Activated naive CD4-positive, alpha-beta T cell treated with anti-CD3 and anti-CD28 coated beads, Interleukin-2, amount 50 U/mL, for 24 hours (primary cell): ENCODE measurements at regions not wholly inside any gene's neighbourhood (a gene's known extent, or its start where the extent isn't known, plus 50 kb on each side); places are given as distances from the start of the nearest gene placed in this dataset.
"Not testable (repeated sequence)": the region's sequence is repeated elsewhere in the genome, so short reads cannot be mapped to it uniquely, and the experiment has no call there.

Source experiments
- H3K27ac Mint-ChIP-seq: one replicate; pipeline ENCODE4 v1.8.0; 2021; ENCODE audit warnings: mild to moderate bottlenecking, mixed read lengths
- H3K27me3 Mint-ChIP-seq: one replicate; pipeline ENCODE4 v1.8.0; 2021; ENCODE audit warnings: mixed read lengths
- H3K36me3 Mint-ChIP-seq: one replicate; pipeline ENCODE4 v1.8.0; 2021; ENCODE audit warnings: mixed read lengths
- H3K4me1 Mint-ChIP-seq: one replicate; pipeline ENCODE4 v1.8.0; 2021; ENCODE audit warnings: mixed read lengths
- H3K4me3 Mint-ChIP-seq: one replicate; pipeline ENCODE4 v1.8.0; 2021; ENCODE audit warnings: mild to moderate bottlenecking, mixed read lengths
- H3K9me3 Mint-ChIP-seq: one replicate; pipeline ENCODE4 v1.8.0; 2021; ENCODE audit warnings: mixed read lengths

GRCh38 chrX:13386636-13387035 is 66.8 kb upstream of the ATXN3L start:
- Mint-ChIP-seq H3K4me1 (no peaks in the 10 kb centered on the region), H3K4me3 (no peak overlapping the region), H3K27me3 (no peaks in the 10 kb centered on the region), H3K9me3 (no peaks in the 10 kb centered on the region), H3K27ac (no peak overlapping the region), H3K36me3 (peaks cover 2% of the 10 kb centered on the region)

- Mint-ChIP-seq H3K9me3 (no peaks in the 10 kb centered on the region), H3K36me3 (peaks cover 2% of the 10 kb centered on the region), H3K4me3 (no peak overlapping the region), H3K4me1 (no peaks in the 10 kb centered on the region), H3K27me3 (no peaks in the 10 kb centered on the region), H3K27ac (no peak overlapping the region)
Observed at GRCh38 chrX:13386092-13386491, 66.2 kb upstream of the ATXN3L start.

- Mint-ChIP-seq H3K27me3 (no peaks in the 10 kb centered on the region), H3K36me3 (no peaks in the 10 kb centered on the region), H3K4me3 (no peak overlapping the region), H3K27ac (no peak overlapping the region), H3K9me3 (no peaks in the 10 kb centered on the region), H3K4me1 (no peaks in the 10 kb centered on the region)
Observed at GRCh38 chrX:13383907-13384306, 64.1 kb upstream of the ATXN3L start.

- Mint-ChIP-seq H3K27me3 (no peaks in the 10 kb centered on the region), H3K9me3 (no peaks in the 10 kb centered on the region), H3K36me3 (no peaks in the 10 kb centered on the region), H3K4me3 (no peak overlapping the region), H3K27ac (no peak overlapping the region), H3K4me1 (no peaks in the 10 kb centered on the region)
Observed at GRCh38 chrX:13381514-13381913, 61.7 kb upstream of the ATXN3L start.

GRCh38 chrX:13380211-13380610 is 60.4 kb upstream of the ATXN3L start:
- H3K27ac Mint-ChIP-seq, result no peak overlapping the region
- H3K4me1 Mint-ChIP-seq, result no peaks in the 10 kb centered on the region
- no peaks in the 10 kb centered on the region for H3K27me3 Mint-ChIP-seq
- H3K9me3 Mint-ChIP-seq, result no peaks in the 10 kb centered on the region
- H3K4me3 Mint-ChIP-seq, result no peak overlapping the region
- no peaks in the 10 kb centered on the region for H3K36me3 Mint-ChIP-seq

- not testable (repeated sequence) for H3K27me3 Mint-ChIP-seq
Observed at GRCh38 chrX:13378562-13379518, 59.0 kb upstream of the ATXN3L start.

GRCh38 chrX:13377550-13377934 is 57.7 kb upstream of the ATXN3L start:
- H3K27me3 Mint-ChIP-seq, result no peaks in the 10 kb centered on the region
- no peaks in the 10 kb centered on the region for H3K9me3 Mint-ChIP-seq
- H3K36me3 Mint-ChIP-seq, result no peaks in the 10 kb centered on the region
- H3K4me1 Mint-ChIP-seq, result peaks cover 8% of the 10 kb centered on the region
- peak overlapping the region; percentile 24 for H3K27ac Mint-ChIP-seq
- no peak overlapping the region for H3K4me3 Mint-ChIP-seq

More at GRCh38 chrX:13378562-13379518, 59.0 kb upstream of the ATXN3L start:
- H3K9me3 Mint-ChIP-seq, H3K4me1 Mint-ChIP-seq, H3K4me3 Mint-ChIP-seq, H3K27ac Mint-ChIP-seq, H3K36me3 Mint-ChIP-seq: not testable (repeated sequence)

- Mint-ChIP-seq H3K4me3 (no peak overlapping the region), H3K9me3 (no peaks in the 10 kb centered on the region), H3K27me3 (no peaks in the 10 kb centered on the region), H3K4me1 (peaks cover 8% of the 10 kb centered on the region), H3K36me3 (no peaks in the 10 kb centered on the region), H3K27ac (peak overlapping the region; percentile 24)
Observed at GRCh38 chrX:13376857-13377549, 57.1 kb upstream of the ATXN3L start.

- not testable (repeated sequence) for H3K27ac Mint-ChIP-seq, H3K27me3 Mint-ChIP-seq, H3K4me1 Mint-ChIP-seq, H3K9me3 Mint-ChIP-seq, H3K4me3 Mint-ChIP-seq, H3K36me3 Mint-ChIP-seq
Observed at GRCh38 chrX:13375596-13375995, 55.7 kb upstream of the ATXN3L start.

GRCh38 chrX:13374364-13374763 is 54.5 kb upstream of the ATXN3L start:
- no peaks in the 10 kb centered on the region for H3K27me3 Mint-ChIP-seq
- H3K4me3 Mint-ChIP-seq, result no peak overlapping the region
- H3K36me3 Mint-ChIP-seq, result no peaks in the 10 kb centered on the region
- H3K27ac Mint-ChIP-seq, result peak overlapping the region; percentile 87
- H3K4me1 Mint-ChIP-seq, result peaks cover 8% of the 10 kb centered on the region
- no peaks in the 10 kb centered on the region for H3K9me3 Mint-ChIP-seq

- no peaks in the 10 kb centered on the region for H3K36me3 Mint-ChIP-seq
- no peak overlapping the region for H3K27ac Mint-ChIP-seq
- no peak overlapping the region for H3K4me3 Mint-ChIP-seq
- H3K27me3 Mint-ChIP-seq, result no peaks in the 10 kb centered on the region
- H3K9me3 Mint-ChIP-seq, result no peaks in the 10 kb centered on the region
- peaks cover 8% of the 10 kb centered on the region for H3K4me1 Mint-ChIP-seq
Observed at GRCh38 chrX:13373431-13374187, 53.8 kb upstream of the ATXN3L start.

GRCh38 chrX:13373027-13373426 is 53.2 kb upstream of the ATXN3L start:
- Mint-ChIP-seq H3K36me3 (peaks cover 2% of the 10 kb centered on the region), H3K9me3 (no peaks in the 10 kb centered on the region), H3K4me1 (peaks cover 8% of the 10 kb centered on the region), H3K27ac (no peak overlapping the region), H3K27me3 (no peaks in the 10 kb centered on the region), H3K4me3 (no peak overlapping the region)

- H3K27ac Mint-ChIP-seq, result no peak overlapping the region
- no peaks in the 10 kb centered on the region for H3K27me3 Mint-ChIP-seq
- H3K36me3 Mint-ChIP-seq, result peaks cover 2% of the 10 kb centered on the region
- H3K4me1 Mint-ChIP-seq, result peaks cover 8% of the 10 kb centered on the region
- no peaks in the 10 kb centered on the region for H3K9me3 Mint-ChIP-seq
- H3K4me3 Mint-ChIP-seq, result no peak overlapping the region
Observed at GRCh38 chrX:13372203-13372980, 52.5 kb upstream of the ATXN3L start.

GRCh38 chrX:13371186-13371585 is 51.3 kb upstream of the ATXN3L start:
- no peaks in the 10 kb centered on the region for H3K9me3 Mint-ChIP-seq
- no peak overlapping the region for H3K27ac Mint-ChIP-seq
- H3K4me3 Mint-ChIP-seq, result no peak overlapping the region
- peaks cover 8% of the 10 kb centered on the region for H3K4me1 Mint-ChIP-seq
- H3K36me3 Mint-ChIP-seq, result peaks cover 2% of the 10 kb centered on the region
- no peaks in the 10 kb centered on the region for H3K27me3 Mint-ChIP-seq

- Mint-ChIP-seq H3K27ac (no peak overlapping the region), H3K4me1 (peaks cover 8% of the 10 kb centered on the region), H3K36me3 (peaks cover 2% of the 10 kb centered on the region), H3K9me3 (no peaks in the 10 kb centered on the region), H3K27me3 (no peaks in the 10 kb centered on the region), H3K4me3 (no peak overlapping the region)
Observed at GRCh38 chrX:13370713-13371112, 50.9 kb upstream of the ATXN3L start.
